Mucosa of descending colon (tissue), 3 donors: ENCODE measurements at regions not wholly inside any gene's neighbourhood (a gene's known extent, or its start where the extent isn't known, plus 50 kb on each side); places are given as distances from the start of the nearest gene placed in this dataset.

ENCODE experiments used
- ATAC-seq: fragments of 200-7000 bp; cut with Tn5 transposase; one replicate; pipeline ENCODE4 v1.9.1; 2020; ENCODE audit warnings: mild to moderate bottlenecking, moderate library complexity
- DNase-seq, 3 donors: peaks; one replicate each; pipeline ENCODE4 v3.0.0-alpha.2; 2020
- H3K36me3 ChIP-seq: fragments of 200-600 bp; one replicate; pipeline ENCODE4 v1.8.0; 2021; ENCODE audit warnings: low read depth, mild to moderate bottlenecking
- H3K4me1 ChIP-seq: fragments of 200-600 bp; one replicate; pipeline ENCODE4 v1.8.0; 2021; ENCODE audit warnings: low read depth, mild to moderate bottlenecking
- H3K4me3 ChIP-seq: fragments of 200-600 bp; one replicate; pipeline ENCODE4 v1.8.0; 2021; ENCODE audit warnings: mild to moderate bottlenecking
- H3K9me3 ChIP-seq: fragments of 200-600 bp; one replicate; pipeline ENCODE4 v1.8.0; 2021; ENCODE audit warnings: mild to moderate bottlenecking
- intact Hi-C, 2 donors: fragments of 100-400 bp; cut with DNase I in 1 of 2; cut with micrococcal nuclease in 1 of 2; formaldehyde crosslinking; loops; one replicate each; pipeline versions ENCODE4 v1.11.0 to v1.11.1; 2022; cut with DNase I, micrococcal nuclease
- TF ChIP-seq, protein P1 (sequence below): fragments of 200-600 bp; IDR thresholded peaks from one replicate; pipeline ENCODE4 v1.8.0; 2022; ENCODE audit warnings: antibody characterized with exemption, mild to moderate bottlenecking
- donor health status: DM: no; HTN: no; CAD: no; lungs with moderate emphysema.
- donor health status: DM: no; HTN: no; CAD: no.
- donor health status: DM: no; HTN: yes; CAD: no.

DNA sequence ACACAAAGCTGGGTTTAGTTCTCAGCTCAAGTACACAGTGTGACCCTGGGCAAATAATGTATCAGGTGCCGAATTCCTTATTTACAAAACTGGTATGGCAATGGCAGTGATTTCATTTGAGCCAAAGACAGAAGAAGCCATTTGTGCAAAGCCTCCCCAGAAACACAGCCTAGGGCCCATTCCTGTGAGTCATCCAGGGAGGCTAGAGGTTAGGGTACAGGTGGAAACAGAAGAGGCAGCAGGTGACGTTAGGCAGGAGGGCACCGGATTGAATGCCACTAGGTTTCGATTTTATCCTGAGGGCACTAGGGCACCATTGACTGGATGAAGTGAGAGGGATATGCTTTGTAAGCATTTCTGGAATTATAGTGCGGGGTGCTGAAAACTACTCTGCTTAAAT lies 766.9 kb upstream of the NR2F2 start:
- no peak for DNase-seq
- no peaks in the 10 kb centered on the region for H3K36me3 ChIP-seq
- ATAC-seq, result no peak
- intact Hi-C loops, result no loop called here
- no peaks in the 10 kb centered on the region for H3K4me1 ChIP-seq
- H3K9me3 ChIP-seq, result no peaks in the 10 kb centered on the region
- H3K4me3 ChIP-seq, result no peak overlapping the region
- TF ChIP-seq, protein P1, sequence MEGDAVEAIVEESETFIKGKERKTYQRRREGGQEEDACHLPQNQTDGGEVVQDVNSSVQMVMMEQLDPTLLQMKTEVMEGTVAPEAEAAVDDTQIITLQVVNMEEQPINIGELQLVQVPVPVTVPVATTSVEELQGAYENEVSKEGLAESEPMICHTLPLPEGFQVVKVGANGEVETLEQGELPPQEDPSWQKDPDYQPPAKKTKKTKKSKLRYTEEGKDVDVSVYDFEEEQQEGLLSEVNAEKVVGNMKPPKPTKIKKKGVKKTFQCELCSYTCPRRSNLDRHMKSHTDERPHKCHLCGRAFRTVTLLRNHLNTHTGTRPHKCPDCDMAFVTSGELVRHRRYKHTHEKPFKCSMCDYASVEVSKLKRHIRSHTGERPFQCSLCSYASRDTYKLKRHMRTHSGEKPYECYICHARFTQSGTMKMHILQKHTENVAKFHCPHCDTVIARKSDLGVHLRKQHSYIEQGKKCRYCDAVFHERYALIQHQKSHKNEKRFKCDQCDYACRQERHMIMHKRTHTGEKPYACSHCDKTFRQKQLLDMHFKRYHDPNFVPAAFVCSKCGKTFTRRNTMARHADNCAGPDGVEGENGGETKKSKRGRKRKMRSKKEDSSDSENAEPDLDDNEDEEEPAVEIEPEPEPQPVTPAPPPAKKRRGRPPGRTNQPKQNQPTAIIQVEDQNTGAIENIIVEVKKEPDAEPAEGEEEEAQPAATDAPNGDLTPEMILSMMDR, result no peak

DNA sequence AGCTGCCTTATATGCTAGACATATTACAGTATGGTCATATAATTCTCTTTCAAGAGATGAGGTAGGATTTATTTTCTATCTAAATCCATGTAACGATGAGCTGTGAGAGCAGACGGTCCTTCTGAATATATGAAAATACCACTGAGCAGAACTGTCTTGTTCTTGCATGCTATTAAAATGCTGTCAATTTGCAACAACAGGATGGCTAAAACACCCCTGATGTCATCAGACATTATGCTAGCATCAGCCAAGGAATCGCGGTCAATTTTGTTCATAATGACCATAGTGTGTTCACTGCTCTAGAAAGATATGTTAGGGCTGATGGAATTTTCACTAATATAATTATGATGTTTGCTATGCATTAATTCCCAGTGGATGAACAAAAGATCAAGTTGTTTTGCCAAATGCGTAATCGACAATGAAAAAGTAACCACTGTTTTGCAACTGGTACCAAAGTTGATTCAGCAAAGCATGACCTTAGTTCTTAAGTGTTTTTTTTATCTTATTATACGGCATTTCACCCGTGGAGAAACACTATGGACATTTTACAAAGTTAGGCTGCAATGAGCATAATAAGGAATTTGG lies 765.4 kb upstream of the NR2F2 start:
- TF ChIP-seq, protein P1, result no peak

DNA sequence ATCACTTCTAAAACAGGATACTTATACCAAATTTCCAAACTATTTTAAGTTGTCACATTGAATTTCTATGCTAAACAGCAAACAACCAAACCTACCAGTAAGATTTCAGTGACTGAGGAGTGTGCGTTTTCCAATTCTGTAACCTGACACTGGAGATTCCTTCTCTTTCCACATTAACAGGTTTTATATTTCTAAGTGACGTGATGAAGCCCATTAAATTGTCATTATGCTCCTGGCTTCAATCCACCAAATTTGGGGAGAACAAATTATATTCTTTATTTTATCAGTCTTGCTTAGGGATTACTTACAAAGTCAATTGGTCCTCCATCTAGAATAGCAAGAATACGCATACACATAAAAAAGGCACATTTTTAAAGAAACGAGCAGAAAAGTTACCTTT lies 764.8 kb upstream of the NR2F2 start:
- no peaks in the 10 kb centered on the region for H3K36me3 ChIP-seq
- no peak for ATAC-seq
- no peak for DNase-seq
- intact Hi-C loops, result no loop called here
- no peak overlapping the region for H3K4me3 ChIP-seq
- TF ChIP-seq, protein P1, result no peak
- no peaks in the 10 kb centered on the region for H3K4me1 ChIP-seq
- H3K9me3 ChIP-seq, result no peaks in the 10 kb centered on the region

More for the DNA sequence above, 765.4 kb upstream of the NR2F2 start:
- ATAC-seq (no peak), DNase-seq (no peak)
- intact Hi-C loops, result no loop called here
- Histone ChIP-seq H3K4me3 (no peak overlapping the region), H3K4me1 (no peaks in the 10 kb centered on the region), H3K9me3 (no peaks in the 10 kb centered on the region), H3K36me3 (no peaks in the 10 kb centered on the region)

DNA sequence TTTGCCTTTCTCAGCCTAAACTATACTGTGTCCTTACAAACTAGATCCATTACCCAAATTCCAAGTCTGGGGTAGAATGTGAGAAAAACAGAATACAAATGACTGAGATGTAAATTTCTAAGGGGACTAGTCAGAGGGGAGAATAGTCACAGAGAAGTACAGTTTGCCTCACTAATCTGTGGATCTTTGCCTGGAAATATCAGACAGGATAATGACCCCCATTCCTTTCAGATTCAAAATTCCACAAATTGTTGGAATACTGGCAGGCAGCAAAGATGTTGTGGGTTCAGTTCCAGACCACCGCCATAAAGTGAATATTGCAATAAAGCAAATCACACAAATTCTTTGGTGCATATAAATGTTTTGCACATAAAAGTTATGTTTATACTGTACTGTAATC lies 762.8 kb upstream of the NR2F2 start:
- Histone ChIP-seq H3K9me3 (peaks cover 14% of the 10 kb centered on the region), H3K4me3 (no peak overlapping the region), H3K4me1 (no peaks in the 10 kb centered on the region), H3K36me3 (no peaks in the 10 kb centered on the region)
- TF ChIP-seq, protein P1, result no peak
- ATAC-seq (no peak), DNase-seq (no peak)
- intact Hi-C loops, result no loop called here

DNA sequence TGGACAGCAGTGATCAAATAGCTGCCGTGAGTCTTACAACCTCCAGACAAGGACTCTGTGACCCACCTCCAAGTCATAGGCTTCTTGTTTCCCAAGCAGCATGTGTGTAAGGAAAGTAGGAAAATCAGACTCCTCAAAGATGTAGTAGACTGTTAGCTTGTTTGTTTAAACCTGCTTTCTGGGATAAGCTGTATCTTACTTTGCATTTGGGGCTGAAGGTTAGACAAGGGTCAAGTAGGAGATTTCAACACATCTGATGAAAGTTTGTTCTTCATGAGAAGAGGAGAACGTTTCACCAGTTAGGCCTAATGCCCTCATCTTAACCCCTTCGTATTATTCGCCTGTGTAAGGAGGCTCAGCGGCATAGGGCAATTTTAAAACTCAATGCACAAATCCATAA lies 756.4 kb upstream of the NR2F2 start:
- H3K36me3 ChIP-seq, result no peaks in the 10 kb centered on the region
- intact Hi-C loops, result no loop called here
- no peak overlapping the region for H3K4me3 ChIP-seq
- ATAC-seq (no peak), DNase-seq (no peak)
- TF ChIP-seq, protein P1, result no peak
- H3K4me1 ChIP-seq, result no peaks in the 10 kb centered on the region
- peaks cover 14% of the 10 kb centered on the region for H3K9me3 ChIP-seq

DNA sequence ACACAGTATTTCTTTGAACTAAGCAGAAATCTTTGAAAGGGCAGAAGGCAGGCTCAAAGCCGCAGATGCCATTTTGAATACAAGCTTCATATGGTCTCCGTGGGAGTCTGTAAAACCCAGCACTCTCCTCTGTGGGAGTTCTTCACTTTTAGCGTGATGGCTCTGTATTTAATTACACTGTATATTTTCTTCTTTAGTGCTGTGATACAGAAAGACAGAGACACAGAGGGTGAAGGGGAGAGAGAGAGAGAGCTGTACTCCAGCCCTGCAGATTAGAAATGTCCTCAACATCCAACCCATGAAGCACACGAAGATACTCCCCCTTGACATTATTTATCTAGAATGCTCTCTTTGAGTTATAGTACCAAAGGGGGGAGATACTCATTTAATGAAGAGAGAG lies 752.6 kb upstream of the NR2F2 start:
- Histone ChIP-seq H3K4me1 (no peaks in the 10 kb centered on the region), H3K36me3 (no peaks in the 10 kb centered on the region), H3K4me3 (no peak overlapping the region), H3K9me3 (no peaks in the 10 kb centered on the region)
- intact Hi-C loops, result no loop called here
- ATAC-seq, result no peak
- TF ChIP-seq, protein P1, result no peak
- DNase-seq, result no peak
